ENCODE measurements at regions not wholly inside any gene's neighbourhood (a gene's known extent, or its start where the extent isn't known, plus 50 kb on each side); places are given as distances from the start of the nearest gene placed in this dataset.
"Not testable (repeated sequence)": the region's sequence is repeated elsewhere in the genome, so short reads cannot be mapped to it uniquely, and the experiment has no call there.

DNA sequence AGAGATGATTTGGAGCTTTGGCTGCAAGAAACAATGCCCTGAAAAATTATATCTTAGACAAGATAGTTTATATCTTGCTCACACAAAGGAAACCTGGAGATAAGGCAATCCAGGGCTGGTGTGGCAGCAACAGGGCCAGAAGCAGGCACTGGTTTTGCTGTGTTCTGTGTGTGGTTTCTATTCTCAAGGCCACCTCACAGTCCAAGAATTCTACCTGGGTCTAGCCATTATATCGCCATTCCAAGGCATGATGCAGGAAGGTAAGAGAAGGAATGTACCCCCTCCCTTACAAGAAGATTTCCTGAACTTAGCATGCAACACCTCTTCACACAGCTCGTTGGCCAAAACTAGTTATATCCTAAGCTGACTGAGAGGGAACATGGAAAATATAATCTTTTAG lies 74.5 kb upstream of the MEGF10 start:
- DNase-seq, result no peak

- DNase-seq, result no peak
Observed at GRCh38 chr5:127216898-127217675, 73.5 kb upstream of the MEGF10 start.

DNA sequence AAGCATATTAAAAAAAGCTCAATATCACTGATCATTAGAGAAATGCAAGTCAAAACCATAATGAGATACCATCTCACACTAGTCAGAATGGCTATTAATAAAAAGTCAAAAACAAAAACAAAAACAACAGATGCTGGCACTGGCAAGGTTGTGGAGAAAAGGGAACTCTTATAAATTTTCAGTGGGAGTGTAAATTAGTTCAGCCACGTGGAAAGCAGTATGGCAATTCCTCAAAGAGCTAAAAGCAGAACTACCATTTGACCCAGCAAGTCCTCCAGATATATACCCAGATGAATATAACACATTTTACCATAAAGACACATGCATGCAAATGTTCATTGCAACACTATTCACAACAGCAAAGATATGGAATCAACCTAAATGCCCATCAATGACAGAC lies 68.7 kb upstream of the MEGF10 start:
- DNase-seq, result not testable (repeated sequence)

DNA sequence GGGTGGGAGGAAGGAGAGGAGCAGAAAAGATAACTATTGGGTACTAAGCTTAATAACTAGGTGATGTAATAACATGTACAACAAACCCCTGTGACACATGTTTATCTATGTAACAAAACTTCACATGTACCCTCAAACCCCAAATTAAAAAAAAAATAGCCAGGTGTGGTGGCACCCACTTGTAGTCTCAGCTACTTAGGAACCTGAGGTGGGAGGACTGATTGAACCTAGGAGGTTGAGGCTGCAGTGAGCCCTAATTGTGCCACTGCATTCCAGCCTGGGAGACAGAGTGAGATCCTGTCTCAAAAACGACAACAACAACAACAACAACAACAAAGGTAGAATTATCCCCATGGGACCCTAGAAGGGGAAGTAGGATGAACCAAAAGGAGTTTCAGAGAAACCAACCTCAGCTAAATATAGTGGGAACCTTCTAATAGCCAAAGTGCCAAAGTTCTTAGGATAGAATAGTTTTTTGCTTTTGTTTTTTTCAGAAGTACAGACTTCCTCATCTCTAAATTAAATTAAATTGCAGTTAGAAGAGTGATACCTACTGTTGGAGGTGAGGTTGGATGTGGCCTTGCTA lies 67.9 kb upstream of the MEGF10 start:
- DNase-seq, result not testable (repeated sequence)

GRCh38 chr5:127223256-127223974 lies 67.2 kb upstream of the MEGF10 start:
- no peak for DNase-seq

- no peak for DNase-seq
Observed at GRCh38 chr5:127227881-127228280, 62.7 kb upstream of the MEGF10 start.

GRCh38 chr5:127228540-127229184 lies 61.9 kb upstream of the MEGF10 start:
- DNase-seq, result no peak

GRCh38 chr5:127229185-127229889 lies 61.3 kb upstream of the MEGF10 start:
- DNase-seq, result no peak

GRCh38 chr5:127231118-127231517 lies 59.5 kb upstream of the MEGF10 start:
- no peak for DNase-seq

- DNase-seq, result no peak
Observed at GRCh38 chr5:127233590-127233989, 57.0 kb upstream of the MEGF10 start.

DNA sequence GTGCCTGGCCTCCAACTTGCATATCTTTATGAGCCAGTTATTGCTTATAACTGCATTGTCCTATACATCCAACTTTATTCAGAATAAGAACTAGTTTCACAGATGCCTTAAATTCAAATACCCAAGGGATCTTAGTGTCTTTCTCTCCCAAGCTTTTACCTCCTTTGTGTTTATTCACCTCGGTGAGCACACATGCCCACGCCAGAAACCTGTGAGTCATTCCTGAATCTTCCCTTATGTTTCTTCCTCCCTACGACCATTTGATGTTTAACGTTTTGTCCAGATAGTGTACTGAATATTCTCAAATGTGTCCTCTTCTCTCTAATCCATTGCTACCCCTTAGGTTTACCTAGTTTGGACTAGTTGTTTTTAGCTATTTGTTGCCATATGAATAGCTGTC lies 55.5 kb upstream of the MEGF10 start:
- no peak for DNase-seq

DNA sequence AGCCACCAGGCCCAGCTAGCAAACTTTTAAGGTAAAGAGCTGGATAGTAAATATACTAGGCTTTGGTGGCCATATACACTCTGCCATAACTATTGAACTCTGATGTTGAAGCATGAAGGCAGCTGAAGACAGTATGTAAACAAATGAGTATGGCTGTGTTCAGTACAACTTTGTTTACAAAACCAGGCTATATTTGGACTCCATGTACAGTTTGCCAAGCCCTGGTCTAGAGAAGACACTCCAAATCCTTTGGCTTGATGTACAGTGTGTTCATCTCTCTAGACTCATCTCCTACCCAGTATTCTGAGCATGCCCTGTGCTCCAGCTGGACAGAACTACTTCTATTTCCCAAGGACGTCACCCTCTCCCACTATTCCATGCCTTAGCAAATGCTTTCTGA lies 54.3 kb upstream of the MEGF10 start:
- DNase-seq, result no peak

Data from NCI-H446 (cell line).